Calu3 (cell line): ENCODE measurements at regions not wholly inside any gene's neighbourhood (a gene's known extent, or its start where the extent isn't known, plus 50 kb on each side); places are given as distances from the start of the nearest gene placed in this dataset.

Experiments
- BruUV-seq: library from RNA; stranded (reverse); fragments of 400-500 nt; replicated peaks from 2 replicates; lab custom pipeline; 2021; lab: Mats Ljungman, UMichigan
- CTCF ChIA-PET: fragments of 300-600 bp; sonication (Branson Sonifier 250); formaldehyde crosslinking; loops from one replicate; lab custom pipeline; 2022; ENCODE audit warnings: antibody characterized with exemption; lab: Charles Lee
- DNase-seq: peaks from one replicate; pipeline ENCODE4 v3.0.0; 2022
- H3K27ac Mint-ChIP-seq: one replicate; pipeline ENCODE4 v1.8.0; 2022; ENCODE audit warnings: mixed read lengths; ENCODE audit not compliant: unreplicated experiment
- H3K27me3 Mint-ChIP-seq: one replicate; pipeline ENCODE4 v1.8.0; 2022; ENCODE audit warnings: mixed read lengths; ENCODE audit not compliant: unreplicated experiment
- H3K36me3 Mint-ChIP-seq: one replicate; pipeline ENCODE4 v1.8.0; 2022; ENCODE audit warnings: mild to moderate bottlenecking, moderate library complexity, mixed read lengths; ENCODE audit not compliant: insufficient read depth, unreplicated experiment
- H3K4me1 Mint-ChIP-seq: one replicate; pipeline ENCODE4 v1.8.0; 2022; ENCODE audit warnings: mild to moderate bottlenecking, low read depth, mixed read lengths; ENCODE audit not compliant: unreplicated experiment
- H3K4me3 Mint-ChIP-seq: one replicate; pipeline ENCODE4 v1.8.0; 2022; ENCODE audit warnings: mild to moderate bottlenecking, low read depth, moderate library complexity, mixed read lengths; ENCODE audit not compliant: unreplicated experiment
- H3K9me3 Mint-ChIP-seq: one replicate; pipeline ENCODE4 v1.8.0; 2022; ENCODE audit warnings: low read depth, mixed read lengths; ENCODE audit not compliant: unreplicated experiment
- intact Hi-C: fragments of 100-400 bp; cut with micrococcal nuclease; formaldehyde crosslinking; loops from one replicate; pipeline ENCODE4 v1.10.0; 2022; ENCODE audit not compliant: unreplicated experiment
- TF ChIP-seq, protein P1 (sequence below): fragments of 200-600 bp; IDR thresholded peaks from one replicate; pipeline ENCODE4 v1.8.0; 2022; ENCODE audit warnings: antibody characterized with exemption; ENCODE audit not compliant: unreplicated experiment

DNA sequence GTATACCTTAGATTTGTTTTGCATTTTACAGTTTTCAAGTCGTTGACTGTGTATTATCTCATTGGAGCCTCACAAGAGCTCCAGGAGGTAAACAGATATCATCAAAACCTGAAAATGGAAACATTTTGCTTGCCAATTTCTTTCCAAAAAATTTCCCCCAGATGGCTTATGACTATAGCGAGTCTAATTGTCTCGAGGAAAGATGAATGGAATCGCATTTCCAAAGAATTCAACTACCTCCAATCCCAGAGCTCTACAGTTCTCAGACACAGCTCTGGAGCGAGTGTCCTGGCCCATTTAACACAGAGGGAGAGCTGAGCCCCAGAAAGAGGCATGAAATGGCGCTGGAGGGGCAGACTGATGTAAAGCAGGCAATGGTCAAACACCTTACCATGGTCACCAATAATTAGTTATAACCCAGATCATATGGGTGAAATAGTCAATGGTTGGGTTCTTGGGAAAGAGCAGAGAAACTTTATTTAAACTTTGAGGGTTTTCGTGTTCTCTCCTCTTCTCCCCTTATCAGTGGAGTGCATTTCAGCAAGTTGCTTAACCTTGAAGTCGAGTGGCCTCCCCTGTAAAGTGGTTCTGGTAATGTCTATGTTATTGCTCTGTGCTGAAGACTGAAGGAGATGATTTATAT is 168.2 kb downstream of the ZDHHC21 start:
- Mint-ChIP-seq H3K27ac (no peak overlapping the region), H3K36me3 (no peaks in the 10 kb centered on the region), H3K9me3 (no peaks in the 10 kb centered on the region), H3K4me3 (no peak overlapping the region), H3K27me3 (no peaks in the 10 kb centered on the region), H3K4me1 (no peaks in the 10 kb centered on the region)
- intact Hi-C loops = no loop called here
- CTCF ChIA-PET = no interaction called here
- TF ChIP-seq, protein P1, sequence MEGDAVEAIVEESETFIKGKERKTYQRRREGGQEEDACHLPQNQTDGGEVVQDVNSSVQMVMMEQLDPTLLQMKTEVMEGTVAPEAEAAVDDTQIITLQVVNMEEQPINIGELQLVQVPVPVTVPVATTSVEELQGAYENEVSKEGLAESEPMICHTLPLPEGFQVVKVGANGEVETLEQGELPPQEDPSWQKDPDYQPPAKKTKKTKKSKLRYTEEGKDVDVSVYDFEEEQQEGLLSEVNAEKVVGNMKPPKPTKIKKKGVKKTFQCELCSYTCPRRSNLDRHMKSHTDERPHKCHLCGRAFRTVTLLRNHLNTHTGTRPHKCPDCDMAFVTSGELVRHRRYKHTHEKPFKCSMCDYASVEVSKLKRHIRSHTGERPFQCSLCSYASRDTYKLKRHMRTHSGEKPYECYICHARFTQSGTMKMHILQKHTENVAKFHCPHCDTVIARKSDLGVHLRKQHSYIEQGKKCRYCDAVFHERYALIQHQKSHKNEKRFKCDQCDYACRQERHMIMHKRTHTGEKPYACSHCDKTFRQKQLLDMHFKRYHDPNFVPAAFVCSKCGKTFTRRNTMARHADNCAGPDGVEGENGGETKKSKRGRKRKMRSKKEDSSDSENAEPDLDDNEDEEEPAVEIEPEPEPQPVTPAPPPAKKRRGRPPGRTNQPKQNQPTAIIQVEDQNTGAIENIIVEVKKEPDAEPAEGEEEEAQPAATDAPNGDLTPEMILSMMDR = no peak
- no TSS peak for BruUV-seq
- DNase-seq = no peak

DNA sequence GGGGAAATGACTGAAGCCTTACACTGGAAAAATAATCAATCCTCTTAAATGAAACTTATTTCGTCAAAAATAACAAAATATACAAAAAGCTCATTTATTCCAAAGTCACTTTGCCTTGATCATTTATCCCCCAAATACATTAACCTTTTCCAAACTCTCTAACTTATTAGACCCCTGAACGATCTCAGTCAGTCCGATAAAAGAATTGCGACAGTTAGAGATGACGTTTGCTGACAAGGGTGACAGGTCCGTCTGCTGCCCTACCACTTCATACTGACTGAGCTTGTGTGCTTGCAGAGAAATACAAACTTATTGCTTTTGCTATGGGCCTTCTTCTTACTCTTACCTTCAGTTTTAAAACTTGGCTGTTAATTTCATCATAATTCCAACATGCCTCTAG is 169.7 kb downstream of the ZDHHC21 start:
- H3K4me1 Mint-ChIP-seq = no peaks in the 10 kb centered on the region
- no peak overlapping the region for H3K27ac Mint-ChIP-seq
- no peak for DNase-seq
- no peaks in the 10 kb centered on the region for H3K27me3 Mint-ChIP-seq
- TF ChIP-seq, protein P1 = no peak
- intact Hi-C loops = no loop called here
- H3K9me3 Mint-ChIP-seq = no peaks in the 10 kb centered on the region
- H3K4me3 Mint-ChIP-seq = no peak overlapping the region
- no TSS peak for BruUV-seq
- CTCF ChIA-PET = no interaction called here
- no peaks in the 10 kb centered on the region for H3K36me3 Mint-ChIP-seq

DNA sequence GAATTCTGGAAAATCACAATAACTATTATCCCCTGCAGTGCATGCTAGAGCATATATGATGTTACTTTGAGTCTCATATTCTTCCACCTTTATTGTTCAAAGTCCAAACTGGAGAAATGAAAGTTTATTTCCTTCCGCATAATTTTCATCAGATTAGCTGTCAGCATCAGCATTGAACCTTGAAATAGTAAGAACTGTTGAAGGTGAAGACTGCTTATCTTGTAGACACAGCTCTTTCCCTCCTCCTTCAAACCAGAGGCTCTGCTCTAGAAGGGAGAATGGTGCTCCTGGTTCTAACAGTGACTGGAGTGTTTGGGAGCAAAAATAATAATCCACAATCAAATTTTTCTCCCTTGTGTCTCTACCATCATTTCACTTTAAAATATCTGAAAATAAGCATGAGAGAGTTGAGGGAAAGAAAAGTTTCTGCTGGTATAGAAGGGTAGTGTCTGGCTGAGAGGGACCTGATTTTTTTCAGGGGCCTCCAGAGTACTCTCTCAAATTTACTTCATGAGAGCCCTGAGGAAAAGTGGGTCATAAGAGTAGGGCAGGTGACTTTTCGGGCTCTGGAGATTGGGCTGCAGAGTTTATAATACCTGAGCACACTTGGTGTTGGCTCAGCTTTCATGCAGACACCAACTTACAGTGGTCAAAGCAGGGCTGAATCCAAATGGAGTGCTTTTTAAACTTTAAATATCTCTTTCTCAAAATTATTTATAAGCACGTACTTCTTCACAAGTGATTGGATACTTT is 170.4 kb downstream of the ZDHHC21 start:
- CTCF ChIA-PET = no interaction called here
- Mint-ChIP-seq H3K27me3 (no peaks in the 10 kb centered on the region), H3K4me1 (no peaks in the 10 kb centered on the region), H3K4me3 (no peak overlapping the region), H3K9me3 (no peaks in the 10 kb centered on the region), H3K27ac (no peak overlapping the region), H3K36me3 (no peaks in the 10 kb centered on the region)
- no TSS peak for BruUV-seq
- intact Hi-C loops = no loop called here
- TF ChIP-seq, protein P1 = no peak
- no peak for DNase-seq

DNA sequence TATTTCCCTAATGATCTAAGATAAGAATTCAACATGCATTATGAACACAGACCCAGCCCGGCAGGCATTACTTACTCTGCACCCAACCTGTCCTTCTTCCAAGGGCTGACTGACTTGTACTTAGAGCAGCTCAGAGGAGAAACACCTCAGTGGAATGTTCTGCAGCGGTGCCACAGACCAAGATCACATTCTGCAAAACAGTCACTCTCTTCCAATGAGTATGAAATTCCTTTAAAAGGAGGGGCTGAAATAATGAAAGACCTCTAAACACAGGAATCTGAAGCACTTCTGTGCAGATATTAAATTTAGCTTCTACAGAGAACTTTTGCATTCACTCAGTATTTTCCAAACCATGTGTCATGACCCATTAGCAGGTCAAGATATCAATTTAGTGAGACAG is 172.9 kb downstream of the ZDHHC21 start:
- Mint-ChIP-seq H3K27me3 (no peaks in the 10 kb centered on the region), H3K9me3 (no peaks in the 10 kb centered on the region), H3K36me3 (no peaks in the 10 kb centered on the region), H3K4me1 (no peaks in the 10 kb centered on the region), H3K27ac (no peak overlapping the region), H3K4me3 (no peak overlapping the region)
- intact Hi-C loops = no loop called here
- CTCF ChIA-PET = no interaction called here
- BruUV-seq = no TSS peak
- TF ChIP-seq, protein P1 = no peak
- no peak for DNase-seq
